ENCODE measurements at regions not wholly inside any gene's neighbourhood (a gene's known extent, or its start where the extent isn't known, plus 50 kb on each side); places are given as distances from the start of the nearest gene placed in this dataset.

DNA sequence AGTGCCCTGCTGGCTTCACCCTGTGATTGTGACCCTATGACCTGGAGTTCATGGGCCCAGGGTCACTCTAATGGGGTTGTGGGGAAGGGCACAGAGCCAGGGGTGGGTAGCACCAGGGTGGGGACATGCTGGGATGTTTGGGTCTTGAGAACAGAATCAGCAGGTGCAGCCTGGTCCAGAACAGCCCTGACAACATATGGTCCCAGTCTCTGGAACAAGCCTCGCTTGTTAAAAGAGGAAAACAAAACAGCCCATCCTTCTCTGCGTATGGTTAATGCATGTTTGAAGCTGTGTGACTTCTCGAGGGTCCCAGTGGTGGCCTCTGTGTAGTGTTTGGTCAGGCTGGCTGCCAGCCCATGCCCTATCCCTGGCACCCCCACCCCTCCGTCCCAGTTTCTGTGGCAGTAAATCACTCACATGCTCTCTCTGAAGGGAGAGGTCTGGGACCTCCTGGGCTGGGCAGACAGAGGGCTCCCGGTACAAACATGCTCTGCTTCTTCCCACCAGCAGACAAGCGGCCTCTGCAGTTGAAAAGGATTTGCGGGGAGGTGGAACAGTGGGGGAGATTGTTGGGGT is 79.4 kb downstream of the FAM241B start:
- TF ChIP-seq, protein P1, sequence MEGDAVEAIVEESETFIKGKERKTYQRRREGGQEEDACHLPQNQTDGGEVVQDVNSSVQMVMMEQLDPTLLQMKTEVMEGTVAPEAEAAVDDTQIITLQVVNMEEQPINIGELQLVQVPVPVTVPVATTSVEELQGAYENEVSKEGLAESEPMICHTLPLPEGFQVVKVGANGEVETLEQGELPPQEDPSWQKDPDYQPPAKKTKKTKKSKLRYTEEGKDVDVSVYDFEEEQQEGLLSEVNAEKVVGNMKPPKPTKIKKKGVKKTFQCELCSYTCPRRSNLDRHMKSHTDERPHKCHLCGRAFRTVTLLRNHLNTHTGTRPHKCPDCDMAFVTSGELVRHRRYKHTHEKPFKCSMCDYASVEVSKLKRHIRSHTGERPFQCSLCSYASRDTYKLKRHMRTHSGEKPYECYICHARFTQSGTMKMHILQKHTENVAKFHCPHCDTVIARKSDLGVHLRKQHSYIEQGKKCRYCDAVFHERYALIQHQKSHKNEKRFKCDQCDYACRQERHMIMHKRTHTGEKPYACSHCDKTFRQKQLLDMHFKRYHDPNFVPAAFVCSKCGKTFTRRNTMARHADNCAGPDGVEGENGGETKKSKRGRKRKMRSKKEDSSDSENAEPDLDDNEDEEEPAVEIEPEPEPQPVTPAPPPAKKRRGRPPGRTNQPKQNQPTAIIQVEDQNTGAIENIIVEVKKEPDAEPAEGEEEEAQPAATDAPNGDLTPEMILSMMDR (IDR thresholded peaks at IDR 0.05) = no peak
- TF ChIP-seq EP300 (IDR thresholded peaks at IDR 0.05) = no peak
- no peak for TF ChIP-seq POLR2AphosphoS5 (IDR thresholded peaks at IDR 0.05)
